ENCODE measurements at regions not wholly inside any gene's neighbourhood (a gene's known extent, or its start where the extent isn't known, plus 50 kb on each side); places are given as distances from the start of the nearest gene placed in this dataset.
"Not testable (repeated sequence)": the region's sequence is repeated elsewhere in the genome, so short reads cannot be mapped to it uniquely, and the experiment has no call there.

DNA sequence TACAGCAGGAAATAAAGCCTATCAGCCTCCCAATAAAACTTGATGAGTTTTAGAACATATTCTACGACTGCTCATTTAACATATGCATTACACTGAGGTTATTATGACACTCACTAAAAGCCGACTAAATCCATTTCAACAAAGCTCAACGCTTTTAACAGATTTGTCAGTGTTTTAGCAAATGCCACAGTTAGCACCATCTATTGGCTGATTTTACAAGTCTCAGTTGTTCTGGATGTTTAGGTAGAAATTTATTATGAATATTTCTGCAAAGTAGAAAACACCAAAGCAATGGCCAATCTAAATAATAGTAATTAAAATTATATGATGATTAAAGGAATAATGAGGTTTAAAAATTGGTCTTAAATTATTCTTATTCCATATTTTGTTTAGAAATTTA is 993.2 kb upstream of the PCDH7 start:
- Histone ChIP-seq H3K9ac (ENCODE audit: low read depth, low read length) (no peak overlapping the region), H3K4me1 (ENCODE audit: insufficient read depth, low read length) (no peaks in the 10 kb centered on the region), H3K36me3 (ENCODE audit: insufficient read depth, low read length) (no peaks in the 10 kb centered on the region), H3K9me3 (ENCODE audit: control insufficient read depth, insufficient read depth, low read length) (no peaks in the 10 kb centered on the region)

DNA sequence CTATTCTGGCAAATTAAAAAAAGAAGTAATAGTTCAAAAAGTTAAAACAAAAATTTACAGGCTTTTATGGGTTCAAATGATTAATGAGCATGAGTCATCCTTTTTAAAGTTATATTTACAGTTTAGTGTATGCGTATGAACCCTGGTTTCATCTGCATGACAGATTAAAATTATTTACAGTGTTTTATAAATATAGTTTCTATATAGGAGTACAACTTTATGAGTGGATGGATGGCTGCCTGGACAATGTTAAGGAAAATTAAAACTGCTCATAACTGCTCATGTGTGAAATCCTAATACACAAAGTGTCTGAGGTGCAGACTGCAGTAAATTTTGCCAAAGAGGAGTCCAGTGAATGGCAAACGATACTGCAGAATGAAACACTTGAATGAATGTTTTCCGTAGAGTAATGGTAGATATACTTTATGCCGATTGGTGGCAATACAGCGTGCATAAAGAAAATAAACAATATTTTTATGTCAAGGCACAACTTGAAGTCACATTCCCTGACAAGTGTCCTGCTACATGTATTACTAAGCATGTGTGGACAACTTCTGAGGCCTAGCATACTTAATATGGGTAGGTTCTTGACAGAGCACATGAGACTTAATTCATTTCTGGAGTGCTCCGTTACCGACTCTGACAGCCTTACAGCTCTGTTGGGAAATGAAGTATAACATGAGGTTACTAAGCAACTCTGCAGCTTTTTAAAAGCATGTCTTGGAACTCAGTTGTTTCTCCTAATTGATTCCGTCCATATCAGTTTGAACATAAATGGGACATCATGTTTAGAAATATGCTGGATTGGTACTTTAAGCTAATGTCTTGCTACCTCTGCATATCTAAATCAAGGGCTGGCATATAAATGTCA is 985.6 kb upstream of the PCDH7 start:
- Histone ChIP-seq H3K36me3 (ENCODE audit: insufficient read depth, low read length) (no peaks in the 10 kb centered on the region), H3K4me1 (ENCODE audit: insufficient read depth, low read length) (no peaks in the 10 kb centered on the region), H3K9ac (ENCODE audit: low read depth, low read length) (no peak overlapping the region), H3K9me3 (ENCODE audit: control insufficient read depth, insufficient read depth, low read length) (no peaks in the 10 kb centered on the region)

DNA sequence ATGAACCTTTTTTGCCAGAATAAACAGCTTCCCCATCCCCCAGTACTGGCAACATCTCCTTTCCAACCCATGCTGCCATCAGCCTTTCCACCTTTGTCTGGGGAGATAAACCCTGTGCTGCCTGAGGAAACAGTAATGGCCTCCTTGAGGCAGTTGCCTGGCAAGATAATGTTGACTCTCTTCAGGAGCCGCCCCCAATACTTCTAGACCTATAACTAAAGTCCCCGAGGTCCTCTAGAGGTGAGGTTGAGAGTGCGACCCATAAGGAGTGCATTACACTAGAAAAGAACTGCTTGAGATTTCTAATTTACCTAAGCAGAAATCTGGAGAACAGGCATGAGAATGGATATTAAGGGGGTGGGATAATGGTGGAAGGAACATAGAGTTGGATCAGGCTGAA is 963.2 kb upstream of the PCDH7 start:
- Histone ChIP-seq H3K9ac (ENCODE audit: low read depth, low read length) (no peak overlapping the region), H3K9me3 (ENCODE audit: control insufficient read depth, insufficient read depth, low read length) (no peaks in the 10 kb centered on the region), H3K4me1 (ENCODE audit: insufficient read depth, low read length) (no peaks in the 10 kb centered on the region), H3K36me3 (ENCODE audit: insufficient read depth, low read length) (no peaks in the 10 kb centered on the region)

DNA sequence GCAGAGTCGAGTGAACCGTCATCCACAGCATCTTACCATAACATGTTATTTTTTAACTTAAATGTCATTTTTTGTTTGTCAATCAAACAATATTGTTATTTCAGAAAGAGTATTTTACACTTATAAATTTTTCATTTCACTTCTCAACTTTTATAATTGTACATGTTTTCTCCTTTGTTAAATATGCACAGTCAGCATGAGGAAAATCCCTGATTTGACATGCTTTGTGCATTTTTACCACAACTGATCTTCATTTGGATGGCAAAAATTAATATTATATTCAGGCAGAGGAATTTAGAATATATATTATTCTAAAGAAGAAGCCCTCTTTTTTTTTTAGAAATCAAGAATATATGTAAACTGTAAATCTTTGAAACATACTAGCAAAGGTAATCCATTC is 958.0 kb upstream of the PCDH7 start:
- H3K9ac ChIP-seq (ENCODE audit: low read depth, low read length) = no peak overlapping the region
- no peaks in the 10 kb centered on the region for H3K36me3 ChIP-seq (ENCODE audit: insufficient read depth, low read length)
- no peaks in the 10 kb centered on the region for H3K4me1 ChIP-seq (ENCODE audit: insufficient read depth, low read length)
- no peaks in the 10 kb centered on the region for H3K9me3 ChIP-seq (ENCODE audit: control insufficient read depth, insufficient read depth, low read length)

DNA sequence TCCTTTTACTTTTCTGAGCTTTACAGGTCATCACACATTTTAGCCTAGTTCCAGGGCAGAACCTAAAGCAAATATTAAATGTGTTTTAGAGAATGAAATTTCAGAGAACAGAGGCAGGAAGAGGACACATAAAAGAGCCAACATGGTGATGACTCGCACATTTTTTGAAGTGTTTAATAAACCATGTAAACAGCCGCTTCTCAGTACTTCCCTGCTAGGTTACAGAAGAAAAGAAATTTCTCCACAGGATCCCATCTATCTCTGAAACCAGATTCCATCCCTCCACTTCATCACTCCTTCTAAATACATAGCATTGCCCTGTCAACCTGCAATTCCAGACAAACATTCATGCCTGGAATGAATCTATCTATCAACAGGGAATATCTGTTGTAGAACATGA is 949.5 kb upstream of the PCDH7 start:
- H3K9ac ChIP-seq (ENCODE audit: low read depth, low read length) = no peak overlapping the region
- H3K9me3 ChIP-seq (ENCODE audit: control insufficient read depth, insufficient read depth, low read length) = no peaks in the 10 kb centered on the region
- no peaks in the 10 kb centered on the region for H3K36me3 ChIP-seq (ENCODE audit: insufficient read depth, low read length)
- H3K4me1 ChIP-seq (ENCODE audit: insufficient read depth, low read length) = no peaks in the 10 kb centered on the region

DNA sequence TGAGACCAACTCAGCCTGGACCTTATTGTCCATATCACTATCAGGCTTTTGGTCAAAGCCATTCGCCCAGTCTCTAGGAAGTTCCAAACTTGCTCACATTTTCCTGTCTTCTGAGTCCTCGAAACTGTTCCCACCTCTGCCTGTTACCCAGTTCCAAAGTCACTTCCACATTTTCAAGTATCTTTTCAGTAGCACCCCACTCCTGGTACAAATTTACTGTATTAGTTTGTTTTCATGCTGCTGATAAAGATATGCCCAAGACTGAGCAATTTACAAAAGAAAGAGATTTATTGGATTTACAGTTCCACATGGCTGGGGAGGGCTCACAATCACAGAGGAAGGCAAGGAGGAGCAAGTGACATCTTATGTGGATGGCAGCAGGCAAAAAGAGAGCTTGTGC is 932.0 kb upstream of the PCDH7 start:
- not testable (repeated sequence) for H3K4me1 ChIP-seq (ENCODE audit: insufficient read depth, low read length); H3K36me3 ChIP-seq (ENCODE audit: insufficient read depth, low read length); H3K9ac ChIP-seq (ENCODE audit: low read depth, low read length)
- 0 out of 2 replicates have a peak, but pooled peaks cover 10% of the 10 kb centered on the region for H3K9me3 ChIP-seq (ENCODE audit: control insufficient read depth, insufficient read depth, low read length)

DNA sequence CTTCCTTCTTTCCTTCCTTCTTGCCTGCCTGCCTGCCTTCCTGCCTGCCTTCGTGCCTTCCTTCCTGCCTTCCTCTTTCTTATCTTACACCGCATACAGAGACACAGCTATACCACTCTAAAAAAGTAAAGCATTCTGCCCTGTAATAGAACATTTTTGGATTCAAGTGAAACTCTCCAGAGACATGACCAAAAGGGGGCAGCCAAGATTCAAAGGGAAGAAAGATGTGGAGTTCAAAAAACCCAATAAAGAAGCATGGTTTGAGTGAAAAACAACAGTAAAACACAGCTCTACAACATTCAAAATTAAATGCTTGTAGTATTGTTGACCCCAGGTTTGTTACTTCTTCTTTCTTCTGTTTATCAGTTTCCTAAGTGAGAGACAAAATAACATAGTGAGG is 914.9 kb upstream of the PCDH7 start:
- H3K9me3 ChIP-seq (ENCODE audit: control insufficient read depth, insufficient read depth, low read length) = peaks cover 10% of the 10 kb centered on the region; the same call in 1 of the 2 replicates
- H3K36me3 ChIP-seq (ENCODE audit: insufficient read depth, low read length) = no peaks in the 10 kb centered on the region; the same call in 1 of the 2 replicates
- no peak overlapping the region for H3K9ac ChIP-seq (ENCODE audit: low read depth, low read length)
- H3K4me1 ChIP-seq (ENCODE audit: insufficient read depth, low read length) = no peaks in the 10 kb centered on the region

DNA sequence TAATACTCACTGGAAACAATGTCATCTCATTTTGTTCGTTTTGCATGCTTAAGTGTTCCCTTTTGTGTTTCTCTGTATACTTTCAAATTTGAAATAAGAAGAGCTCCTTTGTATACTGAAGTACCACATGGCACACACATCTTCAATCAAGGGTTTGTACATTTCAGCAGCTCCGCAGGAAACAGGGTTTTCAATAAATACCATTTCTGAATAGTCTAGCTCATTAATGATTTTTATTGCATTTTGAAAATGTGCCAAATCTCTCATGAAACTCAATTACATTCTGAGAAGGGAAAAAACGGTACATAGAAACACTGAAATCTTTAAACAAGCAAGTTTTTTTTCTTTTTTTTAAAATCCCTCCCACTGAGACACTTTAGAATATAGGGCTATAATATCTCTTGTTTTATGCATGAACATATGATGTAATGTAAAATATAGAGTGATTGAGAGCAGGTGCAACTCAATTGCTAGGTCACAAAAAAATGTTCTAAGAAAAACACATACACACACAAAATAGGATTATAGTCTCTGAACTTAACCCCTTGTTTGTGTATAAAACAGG is 914.2 kb upstream of the PCDH7 start:
- Histone ChIP-seq H3K9me3 (ENCODE audit: control insufficient read depth, insufficient read depth, low read length) (peaks cover 10% of the 10 kb centered on the region; the same call in 1 of the 2 replicates), H3K36me3 (ENCODE audit: insufficient read depth, low read length) (no peaks in the 10 kb centered on the region; the same call in 1 of the 2 replicates), H3K9ac (ENCODE audit: low read depth, low read length) (no peak overlapping the region), H3K4me1 (ENCODE audit: insufficient read depth, low read length) (no peaks in the 10 kb centered on the region)

DNA sequence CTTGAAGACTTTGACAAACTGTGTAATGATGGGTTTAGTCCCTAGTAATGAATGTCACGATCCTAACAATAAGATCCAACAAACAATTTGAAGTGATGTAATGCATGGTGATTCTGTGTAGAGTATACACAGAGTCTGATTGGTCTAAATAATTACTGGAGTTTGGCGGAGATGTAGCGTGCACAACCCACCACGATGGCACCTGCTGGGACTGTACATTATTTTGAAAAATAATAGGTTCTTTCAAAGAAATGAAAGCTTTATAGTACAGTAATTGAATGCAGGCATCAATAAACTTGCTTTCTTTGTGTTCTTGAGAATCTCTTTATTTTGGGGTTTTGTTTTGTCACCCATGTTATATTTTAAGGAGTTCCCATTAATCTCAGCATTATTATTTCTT is 902.2 kb upstream of the PCDH7 start:
- H3K4me1 ChIP-seq (ENCODE audit: insufficient read depth, low read length) = no peaks in the 10 kb centered on the region
- H3K36me3 ChIP-seq (ENCODE audit: insufficient read depth, low read length) = no peaks in the 10 kb centered on the region
- H3K9ac ChIP-seq (ENCODE audit: low read depth, low read length) = no peak overlapping the region
- H3K9me3 ChIP-seq (ENCODE audit: control insufficient read depth, insufficient read depth, low read length) = no peaks in the 10 kb centered on the region; the same call in 1 of the 2 replicates

DNA sequence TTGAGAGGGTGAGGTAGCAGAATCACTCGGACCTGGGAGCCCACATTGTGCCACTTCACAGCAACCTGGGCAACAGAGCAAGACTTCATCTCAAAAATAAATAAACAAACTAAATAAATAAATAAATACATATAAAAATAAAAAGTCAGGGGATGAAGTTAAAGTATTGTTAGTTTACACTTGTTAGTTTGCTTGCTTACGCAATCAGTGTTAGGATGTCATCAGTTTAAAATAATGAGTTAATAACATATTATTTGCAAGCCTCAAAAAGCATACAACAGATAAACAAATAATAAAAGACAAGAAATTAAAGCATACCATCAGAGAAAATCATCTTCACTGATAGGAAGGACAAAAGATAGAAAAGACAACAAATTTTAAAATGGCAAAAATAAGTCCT is 891.1 kb upstream of the PCDH7 start:
- Histone ChIP-seq H3K36me3 (ENCODE audit: insufficient read depth, low read length) (no peaks in the 10 kb centered on the region), H3K9me3 (ENCODE audit: control insufficient read depth, insufficient read depth, low read length) (no peaks in the 10 kb centered on the region; the same call in 1 of the 2 replicates), H3K4me1 (ENCODE audit: insufficient read depth, low read length) (no peaks in the 10 kb centered on the region), H3K9ac (ENCODE audit: low read depth, low read length) (no peak overlapping the region)

DNA sequence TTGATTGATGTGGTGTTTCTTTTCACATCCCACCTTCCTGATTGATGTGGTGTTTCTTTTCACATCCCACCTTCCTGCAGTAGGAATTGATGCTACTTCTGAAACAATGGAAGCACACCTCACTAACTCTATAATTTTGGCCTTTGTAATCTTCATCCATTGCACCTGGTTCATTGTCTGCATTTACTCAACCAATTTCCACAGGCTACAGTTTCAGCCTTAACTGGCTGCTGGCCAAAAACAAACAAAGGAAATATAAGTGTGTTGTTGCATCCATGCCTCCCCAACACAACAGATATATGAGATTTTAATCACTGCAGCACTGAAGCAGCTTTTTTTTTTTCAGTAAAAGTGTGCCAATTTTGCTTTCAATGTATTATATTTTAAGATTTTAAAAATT is 867.6 kb upstream of the PCDH7 start:
- no peaks in the 10 kb centered on the region for H3K36me3 ChIP-seq (ENCODE audit: insufficient read depth, low read length)
- no peaks in the 10 kb centered on the region; the same call in 1 of the 2 replicates for H3K4me1 ChIP-seq (ENCODE audit: insufficient read depth, low read length)
- no peaks in the 10 kb centered on the region for H3K9me3 ChIP-seq (ENCODE audit: control insufficient read depth, insufficient read depth, low read length)
- no peak overlapping the region for H3K9ac ChIP-seq (ENCODE audit: low read depth, low read length)

DNA sequence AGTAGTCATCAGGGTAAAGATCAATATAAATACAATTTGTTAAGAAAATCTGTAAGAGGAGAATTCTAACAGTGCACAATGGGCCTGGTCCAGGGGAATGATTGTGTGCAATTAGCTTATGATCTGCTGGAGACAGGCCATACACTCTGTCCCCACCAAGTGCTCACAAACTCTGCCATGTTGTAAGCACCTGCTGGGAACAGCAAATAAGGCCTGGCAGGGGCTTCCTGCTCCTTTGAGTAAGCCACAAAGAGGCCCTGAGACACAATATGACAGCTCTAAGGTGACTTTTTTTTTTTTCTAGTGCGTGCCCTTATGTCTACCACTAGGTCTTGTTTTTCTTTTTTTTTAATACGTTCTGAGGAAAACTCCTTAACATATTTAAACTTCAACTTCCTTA is 866.3 kb upstream of the PCDH7 start:
- no peaks in the 10 kb centered on the region for H3K36me3 ChIP-seq (ENCODE audit: insufficient read depth, low read length)
- no peaks in the 10 kb centered on the region; the same call in 1 of the 2 replicates for H3K4me1 ChIP-seq (ENCODE audit: insufficient read depth, low read length)
- H3K9ac ChIP-seq (ENCODE audit: low read depth, low read length) = no peak overlapping the region
- no peaks in the 10 kb centered on the region for H3K9me3 ChIP-seq (ENCODE audit: control insufficient read depth, insufficient read depth, low read length)

DNA sequence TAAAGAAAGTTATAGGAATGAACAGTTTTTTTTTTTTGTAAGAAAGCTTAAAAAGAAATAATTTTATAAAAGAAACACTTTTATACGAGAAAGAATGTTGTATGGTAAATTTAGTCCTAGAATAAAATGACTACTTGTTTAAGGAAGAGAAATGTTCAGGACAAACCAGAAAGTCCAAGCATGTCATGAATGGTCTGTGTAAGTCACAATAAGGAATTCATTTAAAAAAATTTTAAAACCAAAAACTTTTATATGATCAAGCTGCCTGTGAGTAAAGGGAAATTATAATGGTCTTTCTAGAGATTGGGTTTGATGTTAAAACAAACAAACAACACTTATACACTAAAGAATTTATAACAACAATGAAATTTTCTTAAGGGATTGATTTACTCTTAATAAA is 858.9 kb upstream of the PCDH7 start:
- no peak overlapping the region for H3K9ac ChIP-seq (ENCODE audit: low read depth, low read length)
- H3K36me3 ChIP-seq (ENCODE audit: insufficient read depth, low read length) = no peaks in the 10 kb centered on the region
- H3K9me3 ChIP-seq (ENCODE audit: control insufficient read depth, insufficient read depth, low read length) = peaks cover 13% of the 10 kb centered on the region
- H3K4me1 ChIP-seq (ENCODE audit: insufficient read depth, low read length) = no peaks in the 10 kb centered on the region

DNA sequence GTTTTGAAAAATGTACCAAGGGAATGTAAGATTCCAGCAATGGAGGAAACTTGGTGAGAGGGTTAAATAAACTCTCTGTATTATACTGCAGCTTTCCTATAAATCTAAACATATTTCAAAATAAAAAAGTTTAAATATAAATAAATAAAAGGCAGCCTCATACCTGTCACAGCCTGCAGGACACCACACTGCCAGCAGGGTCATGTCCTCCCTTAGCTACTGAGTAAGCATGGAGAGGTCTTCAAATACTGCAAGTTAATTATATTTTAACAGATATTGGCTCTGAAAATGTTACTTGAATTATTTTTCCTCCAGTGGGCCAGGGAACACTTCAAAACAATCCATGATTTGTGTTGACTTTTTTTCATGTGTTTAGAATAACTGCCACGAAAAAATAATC is 852.8 kb upstream of the PCDH7 start:
- H3K36me3 ChIP-seq (ENCODE audit: insufficient read depth, low read length) = no peaks in the 10 kb centered on the region
- H3K9ac ChIP-seq (ENCODE audit: low read depth, low read length) = no peak overlapping the region
- H3K4me1 ChIP-seq (ENCODE audit: insufficient read depth, low read length) = no peaks in the 10 kb centered on the region
- H3K9me3 ChIP-seq (ENCODE audit: control insufficient read depth, insufficient read depth, low read length) = peaks cover 5% of the 10 kb centered on the region

DNA sequence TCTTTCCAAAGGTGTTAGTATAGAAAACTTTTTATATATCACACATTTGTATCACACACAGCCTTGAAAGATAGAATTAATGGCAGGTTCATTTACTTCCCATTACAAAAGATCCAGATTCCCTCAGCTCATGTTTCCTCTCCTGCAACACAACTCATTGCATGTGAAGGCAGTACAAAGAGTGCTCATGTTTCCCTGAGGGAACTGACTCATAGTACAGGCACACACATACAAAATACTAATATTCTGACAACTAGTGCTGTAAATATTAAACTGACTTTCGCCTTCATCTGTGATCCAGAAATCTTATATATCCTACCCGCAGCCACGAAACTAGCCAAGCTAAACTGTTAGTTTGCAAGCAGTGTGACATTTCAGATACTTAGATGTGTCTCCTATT is 819.8 kb upstream of the PCDH7 start:
- no peak overlapping the region for H3K9ac ChIP-seq (ENCODE audit: low read depth, low read length)
- H3K9me3 ChIP-seq (ENCODE audit: control insufficient read depth, insufficient read depth, low read length) = no peaks in the 10 kb centered on the region; the same call in 1 of the 2 replicates
- no peaks in the 10 kb centered on the region for H3K36me3 ChIP-seq (ENCODE audit: insufficient read depth, low read length)
- no peaks in the 10 kb centered on the region for H3K4me1 ChIP-seq (ENCODE audit: insufficient read depth, low read length)

Measured in ES-I3 (cell line).